ENCODE measurements at regions not wholly inside any gene's neighbourhood (a gene's known extent, or its start where the extent isn't known, plus 50 kb on each side); places are given as distances from the start of the nearest gene placed in this dataset.

DNA sequence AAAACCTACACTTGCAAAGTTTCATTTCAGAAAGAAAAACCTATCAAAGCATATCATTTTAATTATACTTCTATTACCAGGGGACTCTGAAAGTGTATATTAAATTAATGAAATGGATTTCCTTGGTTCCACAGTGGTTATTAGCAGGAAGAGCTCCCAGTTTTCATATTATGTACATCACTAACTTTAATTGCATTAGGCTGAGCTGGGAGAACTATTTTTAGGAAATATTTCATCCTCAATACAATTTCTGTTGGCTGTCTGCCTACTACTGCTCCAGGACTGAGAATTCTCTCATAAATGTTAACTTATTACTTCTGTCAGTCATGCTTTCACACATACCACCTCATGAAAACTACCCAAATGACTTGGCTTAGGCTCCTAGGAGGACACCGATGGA, 301.4 kb downstream of the CMPK2 start (continued):
- TF ChIP-seq, protein P1, sequence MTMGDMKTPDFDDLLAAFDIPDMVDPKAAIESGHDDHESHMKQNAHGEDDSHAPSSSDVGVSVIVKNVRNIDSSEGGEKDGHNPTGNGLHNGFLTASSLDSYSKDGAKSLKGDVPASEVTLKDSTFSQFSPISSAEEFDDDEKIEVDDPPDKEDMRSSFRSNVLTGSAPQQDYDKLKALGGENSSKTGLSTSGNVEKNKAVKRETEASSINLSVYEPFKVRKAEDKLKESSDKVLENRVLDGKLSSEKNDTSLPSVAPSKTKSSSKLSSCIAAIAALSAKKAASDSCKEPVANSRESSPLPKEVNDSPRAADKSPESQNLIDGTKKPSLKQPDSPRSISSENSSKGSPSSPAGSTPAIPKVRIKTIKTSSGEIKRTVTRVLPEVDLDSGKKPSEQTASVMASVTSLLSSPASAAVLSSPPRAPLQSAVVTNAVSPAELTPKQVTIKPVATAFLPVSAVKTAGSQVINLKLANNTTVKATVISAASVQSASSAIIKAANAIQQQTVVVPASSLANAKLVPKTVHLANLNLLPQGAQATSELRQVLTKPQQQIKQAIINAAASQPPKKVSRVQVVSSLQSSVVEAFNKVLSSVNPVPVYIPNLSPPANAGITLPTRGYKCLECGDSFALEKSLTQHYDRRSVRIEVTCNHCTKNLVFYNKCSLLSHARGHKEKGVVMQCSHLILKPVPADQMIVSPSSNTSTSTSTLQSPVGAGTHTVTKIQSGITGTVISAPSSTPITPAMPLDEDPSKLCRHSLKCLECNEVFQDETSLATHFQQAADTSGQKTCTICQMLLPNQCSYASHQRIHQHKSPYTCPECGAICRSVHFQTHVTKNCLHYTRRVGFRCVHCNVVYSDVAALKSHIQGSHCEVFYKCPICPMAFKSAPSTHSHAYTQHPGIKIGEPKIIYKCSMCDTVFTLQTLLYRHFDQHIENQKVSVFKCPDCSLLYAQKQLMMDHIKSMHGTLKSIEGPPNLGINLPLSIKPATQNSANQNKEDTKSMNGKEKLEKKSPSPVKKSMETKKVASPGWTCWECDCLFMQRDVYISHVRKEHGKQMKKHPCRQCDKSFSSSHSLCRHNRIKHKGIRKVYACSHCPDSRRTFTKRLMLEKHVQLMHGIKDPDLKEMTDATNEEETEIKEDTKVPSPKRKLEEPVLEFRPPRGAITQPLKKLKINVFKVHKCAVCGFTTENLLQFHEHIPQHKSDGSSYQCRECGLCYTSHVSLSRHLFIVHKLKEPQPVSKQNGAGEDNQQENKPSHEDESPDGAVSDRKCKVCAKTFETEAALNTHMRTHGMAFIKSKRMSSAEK (CRISPR knock-in tag; IDR thresholded peaks at IDR 0.05; ENCODE audit: borderline replicate concordance) = no peak
- TF ChIP-seq ZNF671 (CRISPR knock-in tag; IDR thresholded peaks at IDR 0.05) (no peak), IRF2 (CRISPR knock-in tag; IDR thresholded peaks at IDR 0.05; ENCODE audit: borderline replicate concordance, low read depth) (no peak), TP53 (CRISPR knock-in tag; IDR thresholded peaks at IDR 0.05) (no peak), MXD4 (CRISPR knock-in tag; IDR thresholded peaks at IDR 0.05; ENCODE audit: borderline replicate concordance) (no peak), SP1 (CRISPR knock-in tag; conservative IDR thresholded peaks at IDR 0.05) (no peak), JAZF1 (CRISPR knock-in tag; IDR thresholded peaks at IDR 0.05) (no peak), ZNF425 (CRISPR knock-in tag; conservative IDR thresholded peaks at IDR 0.05) (no peak), NFATC4 (CRISPR knock-in tag; IDR thresholded peaks at IDR 0.05) (no peak), SMAD4 (CRISPR knock-in tag; IDR thresholded peaks at IDR 0.05) (no peak), ZBTB21 (CRISPR knock-in tag; IDR thresholded peaks at IDR 0.05; ENCODE audit: borderline replicate concordance) (no peak), RORB (CRISPR knock-in tag; IDR thresholded peaks at IDR 0.05) (no peak), ETV6 (CRISPR knock-in tag; IDR thresholded peaks at IDR 0.05) (no peak)
- TF ChIP-seq, protein P2, sequence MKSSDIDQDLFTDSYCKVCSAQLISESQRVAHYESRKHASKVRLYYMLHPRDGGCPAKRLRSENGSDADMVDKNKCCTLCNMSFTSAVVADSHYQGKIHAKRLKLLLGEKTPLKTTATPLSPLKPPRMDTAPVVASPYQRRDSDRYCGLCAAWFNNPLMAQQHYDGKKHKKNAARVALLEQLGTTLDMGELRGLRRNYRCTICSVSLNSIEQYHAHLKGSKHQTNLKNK (CRISPR knock-in tag; IDR thresholded peaks at IDR 0.05) = no peak

DNA sequence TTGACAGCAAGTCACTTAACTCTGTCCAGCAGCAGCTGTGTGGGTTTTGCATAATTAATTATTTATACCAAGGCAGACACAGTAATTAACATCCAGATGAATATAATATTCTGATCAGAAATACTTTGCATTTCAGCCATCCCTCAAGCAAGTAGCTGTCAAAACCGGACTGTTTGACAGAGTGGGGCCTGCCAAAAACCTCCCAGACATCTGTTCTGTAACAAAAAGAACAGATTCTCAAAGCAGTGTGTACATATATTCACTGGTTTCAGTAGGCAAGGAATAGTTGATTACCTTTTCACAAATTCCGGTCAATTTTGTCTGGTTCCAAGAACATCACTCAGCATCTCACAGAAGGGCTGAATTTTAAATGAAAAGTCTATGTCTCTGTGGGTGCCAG, 291.6 kb downstream of the CMPK2 start:
- Mint-ChIP-seq H3K27me3 (ENCODE audit: low read depth) (peaks cover 9% of the 10 kb centered on the region; the same call in 1 of the 2 replicates), H3K4me3 (no peak overlapping the region), H3K36me3 (peaks cover 67% of the 10 kb centered on the region), H3K9me3 (peaks cover 92% of the 10 kb centered on the region), H3K27ac (no peak overlapping the region), H3K4me1 (no peaks in the 10 kb centered on the region)
- DNase-seq (ENCODE audit: low spot score) (no peak), ATAC-seq (no peak)
- ChIA-PET POLR2A (no interaction called here), CTCF (no interaction called here)
- no peak for TF ChIP-seq NFE2L1 (CRISPR knock-in tag; IDR thresholded peaks at IDR 0.05)
- TF ChIP-seq HMGA2 (CRISPR knock-in tag; IDR thresholded peaks at IDR 0.05) = no peak
- TF ChIP-seq ZNF396 (CRISPR knock-in tag; IDR thresholded peaks at IDR 0.05; ENCODE audit: borderline replicate concordance) = no peak
- no peak for TF ChIP-seq NR3C1 (CRISPR knock-in tag; conservative IDR thresholded peaks at IDR 0.05; ENCODE audit: low read depth)
- no peak for TF ChIP-seq OVOL2 (CRISPR knock-in tag; IDR thresholded peaks at IDR 0.05; ENCODE audit: borderline replicate concordance)
- no peak for TF ChIP-seq ZNF281 (CRISPR knock-in tag; IDR thresholded peaks at IDR 0.05)
- TF ChIP-seq CBFB (CRISPR knock-in tag; IDR thresholded peaks at IDR 0.05; ENCODE audit: low read depth) = no peak

All from WTC11 (cell line).